Esophagus (tissue), 2 donors: ENCODE measurements at regions not wholly inside any gene's neighbourhood (a gene's known extent, or its start where the extent isn't known, plus 50 kb on each side); places are given as distances from the start of the nearest gene placed in this dataset.

Experiments used
- H3K27ac ChIP-seq, 2 donors: one replicate each; pipeline ENCODE4 v1.5.1; 2013; ENCODE audit warnings: low read depth in 2 of 2, mild to moderate bottlenecking in 2 of 2, inconsistent platforms in 1 of 2, low read length in 1 of 2, moderate library complexity in 1 of 2
- H3K27me3 ChIP-seq, 2 donors: one replicate each; pipeline ENCODE4 v1.6.1; 2013; ENCODE audit warnings: low read length in 2 of 2, control low read depth in 1 of 2, mild to moderate bottlenecking in 1 of 2; ENCODE audit not compliant: insufficient read depth in 2 of 2, control insufficient read depth in 1 of 2
- H3K36me3 ChIP-seq, 2 donors: one replicate each; pipeline ENCODE4 v1.6.1; 2013; ENCODE audit warnings: low read length in 1 of 2; ENCODE audit not compliant: control insufficient read depth in 2 of 2, insufficient read depth in 2 of 2
- H3K4me1 ChIP-seq, 2 donors: one replicate each; pipeline ENCODE4 v1.6.1; 2013; ENCODE audit warnings: low read length in 1 of 2; ENCODE audit not compliant: control insufficient read depth in 2 of 2, insufficient read depth in 2 of 2
- H3K4me3 ChIP-seq, 2 donors: one replicate each; pipeline ENCODE4 v1.5.1; 2013; ENCODE audit warnings: low read length in 2 of 2, mild to moderate bottlenecking in 2 of 2, low read depth in 1 of 2, moderate library complexity in 1 of 2
- H3K9me3 ChIP-seq, 2 donors: one replicate each; pipeline ENCODE4 v1.6.1; 2013; ENCODE audit warnings: mild to moderate bottlenecking in 2 of 2, low read depth in 1 of 2, low read length in 1 of 2, moderate library complexity in 1 of 2; ENCODE audit not compliant: control insufficient read depth in 2 of 2, insufficient read depth in 1 of 2
- WGBS, 2 donors: extraction: QIAGEN DNeasy Blood & Tissue Kit; methylation state at CpG; one replicate each; pipeline ENCODE4 v1.1.7; 2013; 5-methylcytosine and 5-hydroxymethylcytosine counted together
- donor health status: healthy with polysubstance abuse.
- donor health status: Bipolar disorder and iron deficiency.

- Histone ChIP-seq H3K9me3 (no peaks in the 10 kb centered on the region), H3K27ac (no peak overlapping the region), H3K27me3 (no peaks in the 10 kb centered on the region), H3K4me3 (no peak overlapping the region), H3K36me3 (no peaks in the 10 kb centered on the region), H3K4me1 (peaks cover 0 to 10% of the 10 kb centered on the region in 2 donors)
- WGBS, 2 donors: 84 to 91% methylated on average over 9 of the region's 9 CpGs
These were observed 61.0 kb upstream of the DUSP5 start for GRCh38 chr10:110436554-110437350.

GRCh38 chr10:110437351-110437605 lies 60.4 kb upstream of the DUSP5 start:
- H3K9me3 ChIP-seq: no peaks in the 10 kb centered on the region
- WGBS, 2 donors: 77 to 86% methylated on average over 3 of the region's 3 CpGs
- H3K27me3 ChIP-seq: no peaks in the 10 kb centered on the region
- no peaks in the 10 kb centered on the region for H3K36me3 ChIP-seq
- H3K4me1 ChIP-seq: peaks cover 0 to 7% of the 10 kb centered on the region in 2 donors
- no peak overlapping the region for H3K4me3 ChIP-seq
- no peak overlapping the region for H3K27ac ChIP-seq

- 90 to 93% methylated on average over 11 of the region's 11 CpGs for WGBS, 2 donors
These were observed 59.9 kb upstream of the DUSP5 start for GRCh38 chr10:110437761-110438341.

GRCh38 chr10:110442746-110443145 lies 55.0 kb upstream of the DUSP5 start:
- H3K4me3 ChIP-seq: no peak overlapping the region
- H3K36me3 ChIP-seq: no peaks in the 10 kb centered on the region
- H3K27ac ChIP-seq: no peak overlapping the region
- H3K9me3 ChIP-seq: no peaks in the 10 kb centered on the region
- 89 to 91% methylated on average over 4 of the region's 4 CpGs for WGBS, 2 donors
- H3K27me3 ChIP-seq: no peaks in the 10 kb centered on the region
- H3K4me1 ChIP-seq: peaks cover 0 to 5% of the 10 kb centered on the region in 2 donors

More at GRCh38 chr10:110437761-110438341, 59.9 kb upstream of the DUSP5 start:
- no peak overlapping the region for H3K4me3 ChIP-seq
- no peak overlapping the region for H3K27ac ChIP-seq
- no peaks in the 10 kb centered on the region for H3K9me3 ChIP-seq
- H3K4me1 ChIP-seq: peaks cover 0 to 5% of the 10 kb centered on the region in 2 donors
- H3K36me3 ChIP-seq: no peaks in the 10 kb centered on the region
- H3K27me3 ChIP-seq: no peaks in the 10 kb centered on the region

- 91 to 92% methylated on average over 12 of the region's 12 CpGs for WGBS, 2 donors
- Histone ChIP-seq H3K27me3 (no peaks in the 10 kb centered on the region), H3K4me3 (no peak overlapping the region), H3K4me1 (peaks cover 0 to 5% of the 10 kb centered on the region in 2 donors), H3K36me3 (no peaks in the 10 kb centered on the region), H3K9me3 (no peaks in the 10 kb centered on the region), H3K27ac (no peak overlapping the region)
These were observed 54.3 kb upstream of the DUSP5 start for GRCh38 chr10:110443239-110444003.

- Histone ChIP-seq H3K27ac (no peak overlapping the region), H3K27me3 (no peaks in the 10 kb centered on the region), H3K9me3 (no peaks in the 10 kb centered on the region), H3K36me3 (no peaks in the 10 kb centered on the region), H3K4me1 (peaks cover 0 to 5% of the 10 kb centered on the region in 2 donors), H3K4me3 (no peak overlapping the region)
These were observed 53.7 kb upstream of the DUSP5 start for GRCh38 chr10:110444004-110444337.

- H3K9me3 ChIP-seq: no peaks in the 10 kb centered on the region
- 91% methylated on average over 6 of the region's 6 CpGs for WGBS, 2 donors
- H3K4me1 ChIP-seq: peaks cover 0 to 5% of the 10 kb centered on the region in 2 donors
- no peaks in the 10 kb centered on the region for H3K27me3 ChIP-seq
- H3K27ac ChIP-seq: no peak overlapping the region
- no peaks in the 10 kb centered on the region for H3K36me3 ChIP-seq
- H3K4me3 ChIP-seq: no peak overlapping the region
These were observed 51.8 kb upstream of the DUSP5 start for GRCh38 chr10:110445871-110446270.

- Histone ChIP-seq H3K36me3 (no peaks in the 10 kb centered on the region), H3K27ac (no peak overlapping the region), H3K4me1 (peaks cover 0 to 5% of the 10 kb centered on the region in 2 donors), H3K27me3 (no peaks in the 10 kb centered on the region), H3K4me3 (no peak overlapping the region), H3K9me3 (no peaks in the 10 kb centered on the region)
- 83 to 86% methylated on average over 1 of the region's 1 CpG for WGBS, 2 donors
These were observed 51.4 kb upstream of the DUSP5 start for GRCh38 chr10:110446277-110446676.

- no peaks in the 10 kb centered on the region for H3K27me3 ChIP-seq
- H3K27ac ChIP-seq: no peak overlapping the region
- H3K4me1 ChIP-seq: peaks cover 0 to 5% of the 10 kb centered on the region in 2 donors
- WGBS, 2 donors: 63 to 67% methylated on average over 6 of the region's 6 CpGs
- H3K36me3 ChIP-seq: no peaks in the 10 kb centered on the region
- H3K4me3 ChIP-seq: no peak overlapping the region
- no peaks in the 10 kb centered on the region for H3K9me3 ChIP-seq
These were observed 50.6 kb upstream of the DUSP5 start for GRCh38 chr10:110446954-110447608.
